GM23248 (cell line): ENCODE measurements at regions not wholly inside any gene's neighbourhood (a gene's known extent, or its start where the extent isn't known, plus 50 kb on each side); places are given as distances from the start of the nearest gene placed in this dataset.

Source experiments
- EZH2 ChIP-seq: fragments of 200-600 bp; sonication (generic); IDR thresholded peaks from 2 replicates; pipeline ENCODE4 v1.6.1; 2018; ENCODE audit warnings: antibody characterized with exemption, mild to moderate bottlenecking; ENCODE audit not compliant: insufficient read depth, poor library complexity, severe bottlenecking
- EZH2phosphoT487 ChIP-seq: fragments of 200-600 bp; sonication (generic); IDR thresholded peaks from 2 replicates; pipeline ENCODE4 v1.6.1; 2018; ENCODE audit warnings: antibody characterized with exemption, moderate library complexity, mild to moderate bottlenecking, low read depth; ENCODE audit not compliant: insufficient read depth

DNA sequence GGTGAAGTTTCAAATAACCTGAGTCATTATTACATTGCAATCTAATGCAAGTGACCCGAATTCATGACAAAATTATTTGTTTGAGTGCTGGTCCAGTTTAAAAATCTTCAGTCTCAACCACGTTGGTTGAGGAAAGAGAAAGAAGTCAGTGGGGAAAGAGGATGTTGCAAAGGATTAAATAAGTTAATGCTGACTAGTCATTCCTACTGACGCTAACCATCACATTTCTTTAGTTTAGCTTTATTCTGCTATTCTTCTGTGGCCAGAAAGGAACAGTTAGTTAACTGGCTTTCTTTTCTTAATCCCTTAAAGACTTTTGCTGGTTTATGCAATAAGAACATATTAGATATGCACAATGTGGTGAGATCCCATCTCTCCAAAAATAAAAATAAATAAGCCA lies 143.8 kb upstream of the FAM83B start:
- TF ChIP-seq EZH2, result no peak
- TF ChIP-seq EZH2phosphoT487, result no peak
